Stomach (tissue), 8 donors: ENCODE measurements at regions not wholly inside any gene's neighbourhood (a gene's known extent, or its start where the extent isn't known, plus 50 kb on each side); places are given as distances from the start of the nearest gene placed in this dataset.

Experiments used
- DNase-seq, 2 donors: peaks; one replicate each; pipeline versions ENCODE4 v3.0.0 to v3.0.0-alpha.2; 2013 to 2019
- H3K27ac ChIP-seq, 5 donors: fragments of 200-600 bp in 4 of 5; sonication (generic) in 4 of 5; one replicate each; pipeline ENCODE4 v1.5.1; 2013 to 2019; ENCODE audit warnings: mild to moderate bottlenecking in 1 of 5, moderate library complexity in 1 of 5
- H3K27me3 ChIP-seq, 3 donors: fragments of 200-600 bp; sonication (generic); one replicate each; pipeline ENCODE4 v1.5.1; 2017 to 2019; ENCODE audit warnings: mixed run types in 1 of 3
- H3K36me3 ChIP-seq, 4 donors: fragments of 200-600 bp; sonication (generic); 1 replicate in 3 of 4; 2 replicates in 1 of 4; pipeline ENCODE4 v1.5.1; 2016 to 2019
- H3K4me1 ChIP-seq, 4 donors: fragments of 200-600 bp; sonication (generic); one replicate each; pipeline ENCODE4 v1.5.1; 2016 to 2019
- H3K4me3 ChIP-seq, 4 donors: fragments of 200-600 bp; sonication (generic) in 3 of 4; one replicate each; pipeline ENCODE4 v1.5.1; 2016 to 2019; ENCODE audit warnings: mild to moderate bottlenecking in 1 of 4
- H3K9me3 ChIP-seq, 4 donors: fragments of 200-600 bp; sonication (generic); one replicate each; pipeline ENCODE4 v1.5.1; 2016 to 2019
- CTCF ChIP-seq, 7 experiments: fragments of 450-650 bp in 4 of 7; fragments of 200-600 bp in 3 of 7; sonication (generic) in 3 of 7; IDR thresholded peaks; one replicate each; pipeline ENCODE4 v1.5.1; 2016 to 2019; ENCODE audit warnings: antibody characterized with exemption in 7 of 7, control low read depth in 2 of 7, mild to moderate bottlenecking in 1 of 7
- EP300 ChIP-seq: sonication (generic); formaldehyde crosslinking; IDR thresholded peaks from one replicate; pipeline ENCODE4 v1.6.1; 2017; ENCODE audit warnings: antibody characterized with exemption
- POLR2A ChIP-seq, 4 donors: fragments of 450-650 bp; IDR thresholded peaks; one replicate each; pipeline ENCODE4 v1.6.1; 2016; ENCODE audit warnings: antibody characterized with exemption in 4 of 4, control low read depth in 2 of 4, mild to moderate bottlenecking in 1 of 4, moderate library complexity in 1 of 4
- POLR2AphosphoS5 ChIP-seq, 3 donors: sonication (generic); formaldehyde crosslinking; IDR thresholded peaks; one replicate each; pipeline ENCODE4 v1.6.1; 2016; ENCODE audit warnings: antibody characterized with exemption in 3 of 3
- WGBS, 5 donors: extraction: QIAGEN DNeasy Blood & Tissue Kit in 3 of 5; methylation state at CpG; one replicate each; pipeline versions ENCODE4 v1.1.5 to v1.1.7; 2013 to 2018; 5-methylcytosine and 5-hydroxymethylcytosine counted together
- intact Hi-C: fragments of 100-400 bp; cut with DNase I; formaldehyde crosslinking; loops from one replicate; pipeline ENCODE4 v1.15.1; 2023; ENCODE audit warnings: low total_unique reads
- donor health status: healthy with polysubstance abuse.
- donor health status: Bipolar disorder and iron deficiency.
- donor health status: healthy.

GRCh38 chr2:81148323-81148722 lies 843.8 kb upstream of the LRRTM1 start:
- Histone ChIP-seq H3K4me1 (no peaks in the 10 kb centered on the region), H3K36me3 (no peaks in the 10 kb centered on the region), H3K4me3 (no peak overlapping the region), H3K27me3 (no peaks in the 10 kb centered on the region), H3K27ac (no peak overlapping the region), H3K9me3 (peaks cover 0 to 16% (median 5%) of the 10 kb centered on the region in 4 donors)
- TF ChIP-seq CTCF (IDR thresholded peaks at IDR 0.05) (no peak), EP300 (no peak), POLR2A (IDR thresholded peaks at IDR 0.05) (no peak), POLR2AphosphoS5 (IDR thresholded peaks at IDR 0.05) (no peak)
- DNase-seq, result no peak
- 83 to 89% (median 88%) methylated on average over 4 of the region's 4 CpGs for WGBS, 5 donors
- intact Hi-C loops, result no loop called here

- H3K9me3 ChIP-seq, result peaks cover 0 to 24% (median 8%) of the 10 kb centered on the region in 4 donors
- no peaks in the 10 kb centered on the region for H3K36me3 ChIP-seq
- H3K4me3 ChIP-seq, result no peak overlapping the region
- intact Hi-C loops, result no loop called here
- no peak overlapping the region for H3K27ac ChIP-seq
- DNase-seq, result no peak
- no peaks in the 10 kb centered on the region for H3K27me3 ChIP-seq
- TF ChIP-seq POLR2AphosphoS5 (IDR thresholded peaks at IDR 0.05), result no peak
- TF ChIP-seq EP300, result no peak
- TF ChIP-seq CTCF (IDR thresholded peaks at IDR 0.05), result no peak
- TF ChIP-seq POLR2A (IDR thresholded peaks at IDR 0.05), result no peak
- no peaks in the 10 kb centered on the region for H3K4me1 ChIP-seq
These were observed 831.7 kb upstream of the LRRTM1 start for GRCh38 chr2:81136296-81136695.

GRCh38 chr2:81097361-81097760 lies 792.8 kb upstream of the LRRTM1 start:
- no peak overlapping the region for H3K4me3 ChIP-seq

GRCh38 chr2:81093031-81093430 lies 788.5 kb upstream of the LRRTM1 start:
- H3K27ac ChIP-seq, result no peak overlapping the region
- TF ChIP-seq POLR2A (IDR thresholded peaks at IDR 0.05) (no peak), EP300 (no peak), CTCF (IDR thresholded peaks at IDR 0.05) (no peak), POLR2AphosphoS5 (IDR thresholded peaks at IDR 0.05) (no peak)
- intact Hi-C loops, result no loop called here
- H3K4me1 ChIP-seq, result no peaks in the 10 kb centered on the region
- H3K9me3 ChIP-seq, result no peaks in the 10 kb centered on the region
- H3K4me3 ChIP-seq, result no peak overlapping the region
- H3K36me3 ChIP-seq, result no peaks in the 10 kb centered on the region
- no peaks in the 10 kb centered on the region for H3K27me3 ChIP-seq
- no peak for DNase-seq

More at GRCh38 chr2:81097361-81097760, 792.8 kb upstream of the LRRTM1 start:
- TF ChIP-seq EP300 (no peak), POLR2A (IDR thresholded peaks at IDR 0.05) (no peak), POLR2AphosphoS5 (IDR thresholded peaks at IDR 0.05) (no peak), CTCF (IDR thresholded peaks at IDR 0.05) (no peak)
- DNase-seq, result no peak
- Histone ChIP-seq H3K9me3 (no peaks in the 10 kb centered on the region), H3K27me3 (no peaks in the 10 kb centered on the region), H3K27ac (no peak overlapping the region), H3K4me1 (no peaks in the 10 kb centered on the region), H3K36me3 (no peaks in the 10 kb centered on the region)
- 31 to 59% (median 42%) methylated on average over 1 of the region's 1 CpG for WGBS, 5 donors
- intact Hi-C loops, result no loop called here

GRCh38 chr2:81087646-81088045 lies 783.1 kb upstream of the LRRTM1 start:
- Histone ChIP-seq H3K27me3 (no peaks in the 10 kb centered on the region), H3K4me3 (no peak overlapping the region), H3K4me1 (no peaks in the 10 kb centered on the region), H3K36me3 (no peaks in the 10 kb centered on the region), H3K9me3 (no peaks in the 10 kb centered on the region), H3K27ac (no peak overlapping the region)
- WGBS, 5 donors, result 68 to 82% (median 77%) methylated on average over 3 of the region's 3 CpGs
- TF ChIP-seq POLR2A (IDR thresholded peaks at IDR 0.05) (no peak), CTCF (IDR thresholded peaks at IDR 0.05) (no peak), POLR2AphosphoS5 (IDR thresholded peaks at IDR 0.05) (no peak), EP300 (no peak)
- intact Hi-C loops, result no loop called here
- no peak for DNase-seq
